ENCODE measurements at regions not wholly inside any gene's neighbourhood (a gene's known extent, or its start where the extent isn't known, plus 50 kb on each side); places are given as distances from the start of the nearest gene placed in this dataset.

DNA sequence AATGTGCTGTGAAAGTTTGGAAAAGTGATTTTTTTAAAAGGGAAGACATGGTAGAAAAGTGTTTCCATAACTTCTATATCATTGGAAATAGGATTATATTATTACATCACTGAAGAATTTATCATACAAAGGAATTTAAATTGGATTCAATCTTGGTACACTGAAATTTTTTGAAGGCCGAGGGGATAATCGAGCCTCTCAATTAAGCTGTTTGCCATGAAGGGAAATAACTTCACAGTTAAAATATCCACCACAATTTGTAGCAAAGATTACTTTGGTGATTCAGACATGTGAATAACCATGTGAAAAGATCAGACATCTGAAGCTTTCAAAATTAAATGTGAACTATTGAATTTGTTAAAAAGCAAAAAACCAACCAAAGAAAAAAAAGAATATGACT lies 215.3 kb downstream of the KLF5 start:
- TF ChIP-seq, protein P1, sequence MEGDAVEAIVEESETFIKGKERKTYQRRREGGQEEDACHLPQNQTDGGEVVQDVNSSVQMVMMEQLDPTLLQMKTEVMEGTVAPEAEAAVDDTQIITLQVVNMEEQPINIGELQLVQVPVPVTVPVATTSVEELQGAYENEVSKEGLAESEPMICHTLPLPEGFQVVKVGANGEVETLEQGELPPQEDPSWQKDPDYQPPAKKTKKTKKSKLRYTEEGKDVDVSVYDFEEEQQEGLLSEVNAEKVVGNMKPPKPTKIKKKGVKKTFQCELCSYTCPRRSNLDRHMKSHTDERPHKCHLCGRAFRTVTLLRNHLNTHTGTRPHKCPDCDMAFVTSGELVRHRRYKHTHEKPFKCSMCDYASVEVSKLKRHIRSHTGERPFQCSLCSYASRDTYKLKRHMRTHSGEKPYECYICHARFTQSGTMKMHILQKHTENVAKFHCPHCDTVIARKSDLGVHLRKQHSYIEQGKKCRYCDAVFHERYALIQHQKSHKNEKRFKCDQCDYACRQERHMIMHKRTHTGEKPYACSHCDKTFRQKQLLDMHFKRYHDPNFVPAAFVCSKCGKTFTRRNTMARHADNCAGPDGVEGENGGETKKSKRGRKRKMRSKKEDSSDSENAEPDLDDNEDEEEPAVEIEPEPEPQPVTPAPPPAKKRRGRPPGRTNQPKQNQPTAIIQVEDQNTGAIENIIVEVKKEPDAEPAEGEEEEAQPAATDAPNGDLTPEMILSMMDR (conservative IDR thresholded peaks at IDR 0.05; ENCODE audit: low read depth, low read length): no peak
- no peak for TF ChIP-seq EZH2 (IDR thresholded peaks at IDR 0.05; ENCODE audit: low read length, unreplicated experiment)

Measured in PC-3 (cell line).